GM13977 (cell line): ENCODE measurements at regions not wholly inside any gene's neighbourhood (a gene's known extent, or its start where the extent isn't known, plus 50 kb on each side); places are given as distances from the start of the nearest gene placed in this dataset.

ENCODE experiments used
- DNase-seq: peaks from one replicate; pipeline ENCODE4 v3.0.0; 2012; ENCODE audit warnings: low spot score
- in situ Hi-C: fragments of 300-500 bp; cut with MboI; formaldehyde crosslinking; loops from one replicate; pipeline ENCODE4 v1.12.0; 2022; ENCODE audit warnings: low sequenced_read_pairs, low pct_unique_long_range_greater_than_20kb, mixed read lengths, inconsistent platforms; ENCODE audit not compliant: unreplicated experiment
- TF ChIP-seq, protein P1 (sequence below): IDR thresholded peaks from 2 replicates; pipeline ENCODE4 v1.5.1; 2012; ENCODE audit warnings: mild to moderate bottlenecking, control low read depth; ENCODE audit not compliant: insufficient read depth; ENCODE audit errors: extremely low read depth, missing control alignments

DNA sequence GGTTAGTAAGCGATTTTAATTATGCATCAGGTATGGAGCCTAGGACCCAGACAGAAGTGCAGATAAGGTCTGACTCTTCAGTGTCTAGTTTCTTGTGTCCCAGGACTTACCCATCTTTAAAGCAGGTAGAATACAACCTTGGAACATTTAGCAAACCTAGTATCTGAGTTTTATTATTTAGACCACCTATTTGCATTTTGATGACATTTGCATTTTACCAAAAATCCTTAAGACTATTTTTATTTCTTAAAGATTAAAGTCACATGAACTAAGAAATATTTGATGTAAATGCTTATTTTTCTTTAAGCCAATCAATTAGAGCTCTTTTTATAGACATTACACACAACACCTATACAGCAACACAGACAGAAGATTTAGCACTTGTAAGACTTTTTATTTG, 939.1 kb downstream of the OTOL1 start:
- TF ChIP-seq, protein P1, sequence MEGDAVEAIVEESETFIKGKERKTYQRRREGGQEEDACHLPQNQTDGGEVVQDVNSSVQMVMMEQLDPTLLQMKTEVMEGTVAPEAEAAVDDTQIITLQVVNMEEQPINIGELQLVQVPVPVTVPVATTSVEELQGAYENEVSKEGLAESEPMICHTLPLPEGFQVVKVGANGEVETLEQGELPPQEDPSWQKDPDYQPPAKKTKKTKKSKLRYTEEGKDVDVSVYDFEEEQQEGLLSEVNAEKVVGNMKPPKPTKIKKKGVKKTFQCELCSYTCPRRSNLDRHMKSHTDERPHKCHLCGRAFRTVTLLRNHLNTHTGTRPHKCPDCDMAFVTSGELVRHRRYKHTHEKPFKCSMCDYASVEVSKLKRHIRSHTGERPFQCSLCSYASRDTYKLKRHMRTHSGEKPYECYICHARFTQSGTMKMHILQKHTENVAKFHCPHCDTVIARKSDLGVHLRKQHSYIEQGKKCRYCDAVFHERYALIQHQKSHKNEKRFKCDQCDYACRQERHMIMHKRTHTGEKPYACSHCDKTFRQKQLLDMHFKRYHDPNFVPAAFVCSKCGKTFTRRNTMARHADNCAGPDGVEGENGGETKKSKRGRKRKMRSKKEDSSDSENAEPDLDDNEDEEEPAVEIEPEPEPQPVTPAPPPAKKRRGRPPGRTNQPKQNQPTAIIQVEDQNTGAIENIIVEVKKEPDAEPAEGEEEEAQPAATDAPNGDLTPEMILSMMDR: no peak
- in situ Hi-C loops: no loop called here

DNA sequence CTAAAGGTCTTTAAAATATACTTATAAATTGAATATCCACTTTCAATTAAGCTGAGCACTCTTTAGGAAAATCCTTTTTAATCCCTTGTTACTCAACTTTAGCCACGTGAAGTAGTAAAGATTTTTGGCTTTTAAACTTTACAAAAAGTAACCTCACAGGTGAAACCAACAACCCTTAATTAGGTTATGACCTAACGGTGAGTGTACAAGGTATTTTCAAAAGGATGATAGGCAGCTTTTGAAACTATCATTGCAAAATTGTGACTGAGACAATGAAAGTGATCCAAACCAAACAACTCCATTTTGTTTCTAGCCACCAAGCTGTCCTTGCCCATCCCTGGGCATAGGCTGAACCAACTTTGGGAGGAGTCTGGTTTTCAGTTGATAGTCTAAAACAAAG, 940.2 kb downstream of the OTOL1 start:
- TF ChIP-seq, protein P1: no peak
- in situ Hi-C loops: no loop called here

More for the DNA sequence above, 939.1 kb downstream of the OTOL1 start:
- no peak for DNase-seq

DNA sequence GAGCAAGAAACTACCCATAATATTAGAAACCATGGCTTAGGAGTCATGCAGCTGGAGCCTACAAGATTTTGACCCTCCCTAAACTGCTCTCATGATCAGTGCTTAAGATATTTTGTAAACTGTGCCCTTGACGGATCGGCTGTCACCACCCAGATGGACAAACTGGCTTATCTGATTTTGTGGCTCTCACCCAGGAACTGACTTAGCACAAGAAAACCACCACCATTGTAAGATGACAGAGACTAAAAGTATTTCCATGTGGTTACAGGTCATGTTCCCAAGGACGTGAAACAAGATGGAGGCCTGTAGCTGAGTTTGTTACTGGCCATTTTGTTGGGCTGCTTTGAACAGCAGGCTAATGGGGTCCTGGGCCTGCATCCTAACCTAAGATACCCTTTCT, 940.9 kb downstream of the OTOL1 start:
- in situ Hi-C loops: no loop called here
- DNase-seq: no peak
- TF ChIP-seq, protein P1: no peak

More for the DNA sequence above, 940.2 kb downstream of the OTOL1 start:
- DNase-seq: no peak

DNA sequence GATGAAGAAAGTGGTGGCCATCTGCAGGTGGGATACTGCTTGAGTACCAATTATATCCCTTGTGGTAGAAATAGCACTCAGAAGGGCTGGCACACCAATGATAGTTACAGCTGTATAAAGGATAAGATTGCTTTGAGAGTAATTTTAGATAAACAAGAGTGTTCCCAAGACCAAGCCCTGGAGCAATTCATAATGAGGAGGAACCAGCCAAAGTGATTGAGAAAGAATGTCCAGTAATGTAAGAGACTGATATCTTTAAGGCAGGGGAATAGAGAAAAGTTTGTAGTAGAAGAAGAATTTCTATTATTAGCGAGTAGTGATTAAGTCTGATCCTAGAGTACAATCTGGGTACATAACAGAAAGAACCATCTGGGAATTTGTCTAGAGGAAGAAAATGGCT, 945.1 kb downstream of the OTOL1 start:
- TF ChIP-seq, protein P1: no peak
- in situ Hi-C loops: no loop called here

DNA sequence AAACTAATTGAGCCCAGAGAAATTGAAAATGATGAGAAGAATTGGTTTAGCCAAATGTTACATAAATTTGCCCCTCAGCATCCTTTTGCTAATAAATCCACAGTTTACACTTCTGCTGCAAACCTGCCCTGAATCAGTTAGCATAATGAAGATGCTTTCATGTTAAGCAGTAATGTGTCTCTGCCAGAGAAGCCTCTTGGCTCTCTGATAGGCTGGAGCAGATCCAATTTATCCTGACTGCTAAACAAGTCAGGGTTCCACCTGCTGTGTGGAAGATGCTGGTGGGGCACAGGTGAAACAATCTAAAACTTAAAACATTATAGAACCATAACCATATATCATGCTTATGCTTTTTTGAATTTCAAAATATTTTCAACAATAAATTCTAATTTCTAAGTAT, 946.8 kb downstream of the OTOL1 start:
- in situ Hi-C loops: no loop called here
- TF ChIP-seq, protein P1: no peak
- DNase-seq: no peak

More for the DNA sequence above, 945.1 kb downstream of the OTOL1 start:
- no peak for DNase-seq

DNA sequence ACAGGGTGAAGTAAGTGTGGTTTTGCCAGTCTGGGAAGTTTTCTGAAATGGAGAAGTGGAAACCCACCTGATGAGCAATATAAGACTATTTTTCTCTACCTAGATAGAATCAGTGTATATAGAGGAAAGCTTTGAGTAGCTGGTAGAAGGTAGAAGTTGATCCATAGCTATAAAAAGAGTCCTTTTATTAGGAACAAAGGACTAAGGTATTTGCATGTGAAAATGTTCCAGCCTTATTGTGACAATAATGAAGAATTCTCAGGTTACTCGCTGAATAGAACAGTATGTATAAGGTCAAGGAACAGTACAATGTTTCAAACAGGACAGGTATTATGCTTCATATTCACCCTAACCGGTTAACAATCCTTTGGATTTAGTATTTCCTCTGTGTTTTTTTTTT, 972.2 kb downstream of the OTOL1 start:
- TF ChIP-seq, protein P1: no peak
- in situ Hi-C loops: no loop called here
- no peak for DNase-seq

DNA sequence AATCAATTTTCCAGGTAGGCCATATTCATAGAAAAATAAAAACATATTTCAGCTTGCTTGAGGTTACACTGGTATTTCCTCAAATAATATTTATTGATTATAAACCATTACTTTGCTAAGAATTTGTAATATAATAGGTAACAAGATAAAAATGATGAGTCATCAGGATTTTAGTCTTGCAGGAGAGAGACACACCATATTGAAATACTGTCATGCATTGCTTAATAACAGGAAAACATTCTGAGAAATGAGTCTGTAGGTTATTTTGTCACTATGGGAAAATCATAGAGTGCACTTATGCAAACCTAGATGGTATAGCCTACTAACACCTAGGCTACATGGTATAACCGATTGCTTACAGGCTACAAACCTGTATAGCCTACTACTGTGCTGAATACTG, 990.5 kb downstream of the OTOL1 start:
- DNase-seq: no peak
- TF ChIP-seq, protein P1: no peak
- in situ Hi-C loops: no loop called here
